Endodermal cell (in vitro differentiated cells): ENCODE measurements at regions not wholly inside any gene's neighbourhood (a gene's known extent, or its start where the extent isn't known, plus 50 kb on each side); places are given as distances from the start of the nearest gene placed in this dataset.

Experiments used
- DNase-seq: peaks from one replicate; pipeline ENCODE4 v3.0.0-alpha.2; 2017
- H3K27ac ChIP-seq: 2 replicates; pipeline ENCODE4 v1.5.1; 2013; ENCODE audit warnings: mild to moderate bottlenecking, low read depth, low read length, moderate library complexity
- H3K27me3 ChIP-seq: 2 replicates; pipeline ENCODE4 v1.6.1; 2013; ENCODE audit warnings: mild to moderate bottlenecking, low read length, moderate library complexity; ENCODE audit not compliant: insufficient read depth, control insufficient read depth, poor library complexity, severe bottlenecking
- H3K36me3 ChIP-seq: 2 replicates; pipeline ENCODE4 v1.7.0; 2013; ENCODE audit warnings: mild to moderate bottlenecking, low read length, moderate library complexity; ENCODE audit not compliant: control insufficient read depth, insufficient read depth
- H3K4me1 ChIP-seq: one replicate; pipeline ENCODE4 v1.7.0; 2013; ENCODE audit warnings: low read length; ENCODE audit not compliant: control insufficient read depth, insufficient read depth
- H3K4me3 ChIP-seq: 2 replicates; pipeline ENCODE4 v1.5.1; 2013; ENCODE audit warnings: mild to moderate bottlenecking, low read length, moderate library complexity
- H3K9ac ChIP-seq: 2 replicates; pipeline ENCODE4 v1.6.1; 2013; ENCODE audit warnings: mild to moderate bottlenecking, low read length, moderate library complexity; ENCODE audit not compliant: poor library complexity, severe bottlenecking; ENCODE audit errors: extremely low read depth
- H3K9me3 ChIP-seq: 2 replicates; pipeline ENCODE4 v1.6.1; 2013; ENCODE audit warnings: mild to moderate bottlenecking, low read length, moderate library complexity; ENCODE audit not compliant: control insufficient read depth
- H3K27ac Mint-ChIP-seq: 2 replicates; pipeline ENCODE4 v1.8.0; 2020; ENCODE audit warnings: mixed read lengths
- H3K27me3 Mint-ChIP-seq: 2 replicates; pipeline ENCODE4 v1.8.0; 2021; ENCODE audit warnings: mild to moderate bottlenecking, mixed read lengths; ENCODE audit not compliant: insufficient read depth
- H3K36me3 Mint-ChIP-seq: 2 replicates; pipeline ENCODE4 v1.8.0; 2020; ENCODE audit warnings: low read depth, mixed read lengths
- H3K4me1 Mint-ChIP-seq: 2 replicates; pipeline ENCODE4 v1.8.0; 2020; ENCODE audit warnings: mixed read lengths
- H3K4me3 Mint-ChIP-seq: 2 replicates; pipeline ENCODE4 v1.8.0; 2020; ENCODE audit warnings: mild to moderate bottlenecking, moderate library complexity, mixed read lengths
- H3K9me3 Mint-ChIP-seq: 2 replicates; pipeline ENCODE4 v1.8.0; 2020; ENCODE audit warnings: mild to moderate bottlenecking, mixed read lengths
- CTCF ChIP-seq: fragments of 200-600 bp; sonication (generic); conservative IDR thresholded peaks from 2 replicates; pipeline ENCODE4 v1.5.0; 2021; ENCODE audit warnings: antibody characterized with exemption, mild to moderate bottlenecking
- WGBS, 2 experiments: methylation state at CpG; one replicate each; pipeline versions ENCODE4 v1.1.5 to v1.1.7; 2013; ENCODE audit warnings: missing lambda C conversion rate in 2 of 2, mixed read lengths in 1 of 2; ENCODE audit not compliant: insufficient coverage in 1 of 2, insufficient read length in 1 of 2; 5-methylcytosine and 5-hydroxymethylcytosine counted together

DNA sequence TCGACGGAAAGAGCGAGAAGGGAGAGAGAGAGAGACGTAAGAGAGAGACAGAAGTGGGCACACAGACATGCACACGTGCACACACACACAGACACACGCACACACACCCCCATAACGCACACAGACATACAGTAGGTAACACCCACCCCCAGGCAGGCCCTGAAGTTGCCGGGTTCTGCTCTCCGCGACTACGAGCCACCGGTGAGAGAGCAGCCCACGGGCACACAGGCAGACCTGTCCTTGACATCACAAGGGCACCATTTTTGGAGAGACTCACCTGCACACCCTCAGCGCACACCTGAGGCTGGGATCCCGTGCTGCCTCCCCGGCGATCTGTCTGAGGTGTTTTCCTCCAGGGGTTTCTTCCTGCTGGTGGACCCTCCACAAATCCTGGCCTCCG lies 1171.0 kb upstream of the PCDH10 start:
- H3K9me3 ChIP-seq, result peaks cover 14% of the 10 kb centered on the region

DNA sequence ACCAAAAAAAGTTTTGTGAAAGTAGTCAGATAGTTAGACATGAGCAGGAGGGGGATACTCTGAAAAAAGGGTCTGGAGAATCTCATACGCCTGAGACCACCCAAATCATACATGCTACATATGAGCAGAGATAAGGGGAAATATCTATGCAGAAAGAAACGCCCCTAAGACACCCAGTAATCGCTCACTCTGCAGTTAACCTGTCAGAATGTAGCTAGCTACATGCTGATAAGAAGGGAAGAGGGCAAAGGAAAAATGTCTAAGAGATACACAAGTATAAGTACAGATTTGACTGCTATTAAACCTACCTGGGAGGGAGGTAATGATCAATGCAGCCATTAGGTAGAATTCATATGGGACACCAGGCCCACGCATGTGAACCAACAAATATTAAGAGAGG lies 1159.5 kb upstream of the PCDH10 start:
- no peak for DNase-seq
- H3K4me1 ChIP-seq, result no peaks in the 10 kb centered on the region
- H3K9ac ChIP-seq, result no peak overlapping the region
- no peaks in the 10 kb centered on the region for H3K27me3 ChIP-seq
- no peaks in the 10 kb centered on the region for H3K36me3 ChIP-seq
- H3K4me3 Mint-ChIP-seq, result no peak overlapping the region
- no peaks in the 10 kb centered on the region for H3K27me3 Mint-ChIP-seq
- H3K27ac ChIP-seq, result no peak overlapping the region
- H3K36me3 Mint-ChIP-seq, result no peaks in the 10 kb centered on the region
- H3K4me3 ChIP-seq, result no peak overlapping the region
- no peaks in the 10 kb centered on the region for H3K4me1 Mint-ChIP-seq
- TF ChIP-seq CTCF, result no peak
- H3K9me3 ChIP-seq, result no peaks in the 10 kb centered on the region
- no peaks in the 10 kb centered on the region for H3K9me3 Mint-ChIP-seq
- H3K27ac Mint-ChIP-seq, result no peak overlapping the region
- 86 to 91% methylated on average over 1 to 4 of the region's 4 CpGs for WGBS, 2 experiments

More for the DNA sequence above, 1171.0 kb upstream of the PCDH10 start:
- Mint-ChIP-seq H3K27me3 (no peaks in the 10 kb centered on the region), H3K9me3 (peaks cover 53% of the 10 kb centered on the region), H3K27ac (no peak overlapping the region), H3K4me3 (no peak overlapping the region), H3K4me1 (no peaks in the 10 kb centered on the region), H3K36me3 (peaks cover 9% of the 10 kb centered on the region)
- WGBS, 2 experiments, result 94 to 100% methylated on average over 7 to 18 of the region's 18 CpGs
- H3K4me1 ChIP-seq, result no peaks in the 10 kb centered on the region
- no peak for TF ChIP-seq CTCF
- no peak overlapping the region for H3K27ac ChIP-seq
- no peaks in the 10 kb centered on the region for H3K27me3 ChIP-seq
- no peak for DNase-seq
- H3K9ac ChIP-seq, result no peak overlapping the region
- H3K36me3 ChIP-seq, result no peaks in the 10 kb centered on the region
- H3K4me3 ChIP-seq, result no peak overlapping the region

DNA sequence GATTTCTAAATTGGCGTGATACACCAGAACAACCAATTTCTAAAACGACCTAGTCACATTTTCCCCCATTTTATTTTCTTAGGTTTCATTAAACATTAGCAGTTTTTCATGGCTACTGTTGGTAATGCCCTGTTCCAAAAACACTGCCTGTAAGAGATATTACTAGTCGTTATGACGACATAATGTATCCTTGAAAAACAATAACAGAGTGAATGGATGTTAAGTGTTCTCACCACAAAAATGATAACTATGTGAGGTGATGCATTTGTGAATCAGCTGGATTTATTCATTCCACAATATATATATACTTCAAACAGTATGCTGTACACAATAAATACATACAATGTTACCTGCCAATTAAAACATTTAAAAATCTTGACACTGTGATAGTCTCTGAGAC lies 1147.6 kb upstream of the PCDH10 start:
- no peaks in the 10 kb centered on the region for H3K27me3 Mint-ChIP-seq
- Histone ChIP-seq H3K36me3 (no peaks in the 10 kb centered on the region), H3K4me1 (peaks cover 3% of the 10 kb centered on the region), H3K9ac (no peak overlapping the region), H3K27me3 (no peaks in the 10 kb centered on the region), H3K27ac (no peak overlapping the region), H3K9me3 (no peaks in the 10 kb centered on the region), H3K4me3 (no peak overlapping the region)
- H3K27ac Mint-ChIP-seq, result no peak overlapping the region
- WGBS, 2 experiments, result 91 to 97% methylated on average over 4 of the region's 4 CpGs
- no peak for TF ChIP-seq CTCF
- no peaks in the 10 kb centered on the region for H3K36me3 Mint-ChIP-seq
- H3K4me1 Mint-ChIP-seq, result peaks cover 21% of the 10 kb centered on the region
- H3K4me3 Mint-ChIP-seq, result no peak overlapping the region
- no peaks in the 10 kb centered on the region for H3K9me3 Mint-ChIP-seq
- no peak for DNase-seq
